Small intestine (tissue), 7 donors: ENCODE measurements at regions not wholly inside any gene's neighbourhood (a gene's known extent, or its start where the extent isn't known, plus 50 kb on each side); places are given as distances from the start of the nearest gene placed in this dataset.
A peak's percentile ranks its signal among the peaks of the same experiment; 100 is the strongest.

Source experiments
- DNase-seq, 2 donors: peaks; one replicate each; pipeline versions ENCODE4 v3.0.0 to v3.0.0-alpha.2; 2013
- FAIRE-seq: peaks from 2 replicates; lab custom pipeline; 2012; peaks lifted over from hg19 to GRCh38; lab: Jason Lieb, UNC
- H3K27ac ChIP-seq, 3 donors: one replicate each; pipeline ENCODE4 v1.5.1; 2013; ENCODE audit warnings: low read length in 2 of 3, mild to moderate bottlenecking in 2 of 3, control low read depth in 1 of 3, inconsistent platforms in 1 of 3, low read depth in 1 of 3, moderate library complexity in 1 of 3
- H3K27me3 ChIP-seq, 3 donors: one replicate each; pipeline ENCODE4 v1.6.1; 2013; ENCODE audit warnings: low read length in 3 of 3, inconsistent platforms in 1 of 3; ENCODE audit not compliant: control insufficient read depth in 3 of 3, insufficient read depth in 3 of 3
- H3K36me3 ChIP-seq, 3 donors: one replicate each; pipeline ENCODE4 v1.6.1; 2013; ENCODE audit warnings: low read length in 3 of 3, inconsistent platforms in 1 of 3, low read depth in 1 of 3, mild to moderate bottlenecking in 1 of 3, moderate library complexity in 1 of 3; ENCODE audit not compliant: control insufficient read depth in 3 of 3, insufficient read depth in 2 of 3
- H3K4me1 ChIP-seq, 3 donors: one replicate each; pipeline ENCODE4 v1.6.1; 2013; ENCODE audit warnings: low read length in 2 of 3, inconsistent platforms in 1 of 3, low read depth in 1 of 3, mild to moderate bottlenecking in 1 of 3, moderate library complexity in 1 of 3; ENCODE audit not compliant: control insufficient read depth in 3 of 3, insufficient read depth in 2 of 3
- H3K4me3 ChIP-seq, 3 donors: one replicate each; pipeline ENCODE4 v1.5.1; 2013; ENCODE audit warnings: low read length in 3 of 3, control low read depth in 1 of 3, inconsistent platforms in 1 of 3, low read depth in 1 of 3, mild to moderate bottlenecking in 1 of 3, moderate library complexity in 1 of 3
- H3K9me3 ChIP-seq, 2 donors: one replicate each; pipeline ENCODE4 v1.6.1; 2013; ENCODE audit warnings: low read depth in 1 of 2, low read length in 1 of 2; ENCODE audit not compliant: control insufficient read depth in 2 of 2, insufficient read depth in 1 of 2
- WGBS, 3 donors: extraction: QIAGEN DNeasy Blood & Tissue Kit; methylation state at CpG; one replicate each; pipeline ENCODE4 v1.1.7; 2013; 5-methylcytosine and 5-hydroxymethylcytosine counted together
- donor health status: healthy with polysubstance abuse.
- donor health status: control.
- donor health status: control.
- donor health status: Bipolar disorder and iron deficiency.
- donor health status: healthy.

- Histone ChIP-seq H3K27me3 (no peaks in the 10 kb centered on the region), H3K4me1 (peaks cover 0 to 15% (median 2%) of the 10 kb centered on the region in 3 donors), H3K9me3 (no peaks in the 10 kb centered on the region), H3K27ac (no peak overlapping the region), H3K36me3 (no peaks in the 10 kb centered on the region), H3K4me3 (no peak overlapping the region)
- WGBS, 3 donors = 93 to 96% (median 96%) methylated on average over 1 of the region's 1 CpG
- no peak for DNase-seq
- no peak for FAIRE-seq
Measured at GRCh38 chr6:14757014-14757413, 488.9 kb upstream of the JARID2 start.

GRCh38 chr6:14757418-14757817 lies 488.5 kb upstream of the JARID2 start:
- no peak for FAIRE-seq
- H3K27ac ChIP-seq = no peak overlapping the region
- H3K4me1 ChIP-seq = peaks cover 3 to 17% (median 3%) of the 10 kb centered on the region in 3 donors
- no peaks in the 10 kb centered on the region for H3K9me3 ChIP-seq
- WGBS, 3 donors = 82 to 87% (median 86%) methylated on average over 1 of the region's 1 CpG
- DNase-seq = no peak
- no peaks in the 10 kb centered on the region for H3K36me3 ChIP-seq
- H3K4me3 ChIP-seq = no peak overlapping the region
- no peaks in the 10 kb centered on the region for H3K27me3 ChIP-seq

DNA sequence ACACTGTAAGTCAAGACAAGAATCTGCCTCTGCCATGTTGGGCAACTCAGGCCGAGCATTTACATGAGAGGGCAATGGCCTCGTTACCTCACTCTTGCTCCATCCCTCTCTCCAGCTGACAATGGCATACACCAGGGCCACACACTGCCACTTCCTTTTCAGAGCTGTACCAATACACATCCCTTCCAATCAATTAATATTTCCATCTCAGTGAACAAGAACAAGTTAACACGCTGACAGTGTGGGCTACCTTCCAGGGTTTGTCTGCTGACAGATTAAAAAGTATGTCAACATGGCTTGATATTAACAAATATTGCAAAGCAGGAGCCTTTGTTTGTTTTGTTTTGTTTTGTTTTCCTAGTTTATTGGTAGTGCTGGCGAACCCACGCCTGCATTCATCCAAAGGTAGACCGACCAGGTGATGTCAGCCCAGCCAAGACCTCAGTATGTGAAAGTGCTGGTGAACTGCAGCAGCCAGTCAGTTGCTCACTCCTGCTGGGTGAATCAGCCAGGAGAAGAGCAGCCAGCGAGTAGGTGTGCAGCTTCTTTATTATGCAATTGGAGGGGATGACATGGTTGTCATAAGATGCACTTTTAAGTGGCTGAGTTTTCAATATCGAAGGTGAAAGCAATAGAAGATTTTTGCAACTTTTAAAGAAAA lies 487.3 kb upstream of the JARID2 start:
- DNase-seq (peak; percentile 28 to 38), FAIRE-seq (no peak)
- Histone ChIP-seq H3K36me3 (no peaks in the 10 kb centered on the region), H3K4me1 (peaks cover 3 to 27% (median 5%) of the 10 kb centered on the region in 3 donors), H3K9me3 (no peaks in the 10 kb centered on the region), H3K27me3 (no peaks in the 10 kb centered on the region), H3K27ac (no peak overlapping the region), H3K4me3 (no peak overlapping the region)
- WGBS, 3 donors = 49 to 72% (median 51%) methylated on average over 8 of the region's 8 CpGs

DNA sequence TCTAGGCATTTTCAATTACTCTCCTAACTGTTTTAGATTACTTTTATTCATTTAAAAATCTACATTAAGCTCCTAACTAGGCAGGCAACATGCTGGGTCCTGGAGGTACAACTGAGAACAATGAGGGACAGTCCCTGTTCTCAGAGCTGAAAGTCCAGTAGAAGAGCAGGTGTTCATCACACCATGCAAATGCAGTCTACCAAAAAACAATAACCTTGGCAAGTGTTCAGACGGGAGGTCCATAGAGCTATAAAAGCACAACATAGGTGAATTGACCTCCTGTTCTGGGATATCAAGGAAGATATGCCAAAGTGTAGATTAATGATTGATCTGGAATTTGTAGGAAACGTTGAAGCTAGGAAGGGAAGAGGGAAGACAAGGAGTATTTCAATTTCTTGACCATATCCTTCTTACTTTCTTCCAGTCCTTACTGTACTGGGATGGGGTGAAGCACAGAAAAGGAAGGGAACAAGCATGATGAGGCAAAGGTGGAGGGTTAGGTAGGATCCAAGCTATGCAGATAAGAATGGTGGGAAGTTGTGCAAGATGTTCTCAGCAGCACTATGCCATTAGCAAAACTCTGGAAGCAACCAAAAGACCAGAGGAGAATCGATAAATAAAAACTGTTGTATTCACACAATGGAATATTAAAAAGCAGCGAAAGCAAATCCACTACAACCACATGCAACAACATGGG lies 485.7 kb upstream of the JARID2 start:
- H3K27me3 ChIP-seq = no peaks in the 10 kb centered on the region
- peaks cover 3 to 30% (median 5%) of the 10 kb centered on the region in 3 donors for H3K4me1 ChIP-seq
- no peaks in the 10 kb centered on the region for H3K36me3 ChIP-seq
- FAIRE-seq (no peak), DNase-seq (peak; percentile 42 to 92)
- no peaks in the 10 kb centered on the region for H3K9me3 ChIP-seq
- no peak overlapping the region for H3K4me3 ChIP-seq
- H3K27ac ChIP-seq = peak overlapping the region in 1 of 3 donors; percentile 40
- 32 to 71% (median 51%) methylated on average over 4 of the region's 4 CpGs for WGBS, 3 donors

GRCh38 chr6:14762077-14762476 lies 483.8 kb upstream of the JARID2 start:
- peak overlapping the region in 1 of 3 donors; percentile 82 for H3K27ac ChIP-seq
- no peaks in the 10 kb centered on the region for H3K27me3 ChIP-seq
- 33 to 70% (median 50%) methylated on average over 8 of the region's 8 CpGs for WGBS, 3 donors
- DNase-seq = peak; percentile 79 to 88
- no peak overlapping the region for H3K4me3 ChIP-seq
- peaks cover 3 to 30% (median 5%) of the 10 kb centered on the region in 3 donors for H3K4me1 ChIP-seq
- no peaks in the 10 kb centered on the region for H3K36me3 ChIP-seq
- H3K9me3 ChIP-seq = no peaks in the 10 kb centered on the region
- FAIRE-seq = no peak

DNA sequence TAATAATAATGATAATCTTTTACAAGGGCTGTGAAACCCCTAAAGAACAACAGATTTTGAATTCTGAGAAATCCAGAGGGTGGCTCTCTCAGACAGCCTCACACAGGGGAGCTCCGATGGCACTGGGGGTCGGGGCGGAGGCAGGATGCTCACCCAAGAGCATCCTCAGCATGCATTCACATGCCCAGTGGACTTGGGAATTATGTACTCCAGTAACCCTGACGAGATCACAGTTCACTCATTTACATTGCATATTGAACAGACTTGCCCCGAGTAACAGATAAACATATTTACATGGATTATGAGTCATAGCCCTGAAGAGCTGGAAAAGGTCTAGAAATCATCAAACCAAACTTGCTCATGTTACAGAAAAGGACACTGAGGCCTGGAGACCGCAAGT lies 482.7 kb upstream of the JARID2 start:
- H3K4me3 ChIP-seq = no peak overlapping the region
- no peaks in the 10 kb centered on the region for H3K27me3 ChIP-seq
- FAIRE-seq (no peak), DNase-seq (peak; percentile 81 to 91)
- WGBS, 3 donors = 15 to 46% (median 42%) methylated on average over 6 of the region's 6 CpGs
- peak overlapping the region; percentile 18 to 82 (median 70) for H3K27ac ChIP-seq
- H3K4me1 ChIP-seq = peaks cover 3 to 30% (median 5%) of the 10 kb centered on the region in 3 donors
- H3K36me3 ChIP-seq = no peaks in the 10 kb centered on the region
- H3K9me3 ChIP-seq = no peaks in the 10 kb centered on the region

DNA sequence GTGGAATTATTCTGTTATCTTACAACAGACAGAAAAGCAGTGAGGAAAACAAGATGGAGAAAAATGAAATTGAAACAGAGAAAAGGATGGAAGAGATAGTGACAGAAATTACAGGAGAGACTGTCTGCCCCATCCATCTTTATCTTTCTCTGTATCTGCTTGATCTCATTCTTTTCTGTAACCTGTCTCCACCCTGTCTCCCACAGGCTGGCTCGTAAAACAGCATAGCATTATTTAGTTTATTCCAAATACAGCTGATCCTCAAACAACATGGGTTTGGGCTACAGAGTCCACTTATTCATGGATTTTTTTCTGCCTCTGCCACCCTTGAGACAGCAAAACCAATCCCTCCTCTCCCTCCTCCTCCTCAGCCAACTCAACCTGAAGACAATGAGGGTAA lies 482.3 kb upstream of the JARID2 start:
- H3K36me3 ChIP-seq = no peaks in the 10 kb centered on the region
- 18 to 68% (median 45%) methylated on average over 1 of the region's 1 CpG for WGBS, 3 donors
- peaks cover 3 to 30% (median 5%) of the 10 kb centered on the region in 3 donors for H3K4me1 ChIP-seq
- FAIRE-seq (no peak), DNase-seq (no peak)
- no peak overlapping the region for H3K4me3 ChIP-seq
- peak overlapping the region; percentile 18 to 82 (median 70) for H3K27ac ChIP-seq
- no peaks in the 10 kb centered on the region for H3K9me3 ChIP-seq
- no peaks in the 10 kb centered on the region for H3K27me3 ChIP-seq

GRCh38 chr6:14765106-14765505 lies 480.8 kb upstream of the JARID2 start:
- Histone ChIP-seq H3K4me1 (peaks cover 3 to 26% (median 5%) of the 10 kb centered on the region in 3 donors), H3K27me3 (no peaks in the 10 kb centered on the region), H3K36me3 (no peaks in the 10 kb centered on the region), H3K9me3 (peaks cover 0 to 5% of the 10 kb centered on the region in 2 donors), H3K4me3 (no peak overlapping the region), H3K27ac (no peak overlapping the region)
- FAIRE-seq = no peak
- peak in 1 of 2 donors; percentile 21 for DNase-seq
- WGBS, 3 donors = 80 to 91% (median 87%) methylated on average over 6 of the region's 6 CpGs
